PC-9 (cell line): ENCODE measurements at regions not wholly inside any gene's neighbourhood (a gene's known extent, or its start where the extent isn't known, plus 50 kb on each side); places are given as distances from the start of the nearest gene placed in this dataset.

Experiments
- CTCF ChIP-seq: fragments of 200-600 bp; sonication (generic); conservative IDR thresholded peaks from 2 replicates; pipeline ENCODE4 v1.6.1; 2017; ENCODE audit warnings: mixed run types, antibody characterized with exemption, mild to moderate bottlenecking, moderate library complexity
- EZH2 ChIP-seq: fragments of 200-600 bp; sonication (generic); IDR thresholded peaks from 2 replicates; pipeline ENCODE4 v1.8.0; 2017; ENCODE audit warnings: antibody characterized with exemption, low read depth

DNA sequence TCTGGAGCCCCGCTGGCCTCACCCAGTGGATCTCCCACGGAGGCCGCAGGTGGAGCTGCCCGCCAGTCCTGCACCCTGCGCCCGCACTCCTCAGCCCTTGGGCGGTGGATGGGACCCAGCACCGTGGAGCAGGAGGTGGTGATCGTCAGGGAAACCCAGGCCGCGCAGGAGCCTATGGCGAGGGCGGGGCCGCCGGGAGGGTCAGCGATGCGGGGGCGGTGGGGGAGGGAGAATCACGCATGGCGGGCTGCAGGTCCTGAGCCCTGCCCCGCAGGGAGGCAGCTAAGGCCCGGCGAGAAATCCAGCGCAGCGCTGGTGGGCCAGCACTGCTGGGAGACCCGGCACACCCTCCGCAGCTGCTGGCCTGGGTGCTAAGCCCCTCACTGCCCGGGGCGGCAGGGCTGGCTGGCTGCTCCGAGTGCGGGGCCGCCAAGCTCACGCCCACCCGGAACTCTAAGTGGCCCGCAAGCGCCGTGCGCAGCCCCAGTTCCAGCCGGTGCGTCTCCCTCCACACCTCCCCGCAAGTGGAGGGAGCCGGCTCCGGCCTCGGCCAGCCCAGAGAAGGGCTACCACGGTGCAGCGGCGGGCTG lies 524.8 kb upstream of the TPK1 start:
- TF ChIP-seq CTCF (no peak), EZH2 (no peak)
